ENCODE measurements at regions not wholly inside any gene's neighbourhood (a gene's known extent, or its start where the extent isn't known, plus 50 kb on each side); places are given as distances from the start of the nearest gene placed in this dataset.

DNA sequence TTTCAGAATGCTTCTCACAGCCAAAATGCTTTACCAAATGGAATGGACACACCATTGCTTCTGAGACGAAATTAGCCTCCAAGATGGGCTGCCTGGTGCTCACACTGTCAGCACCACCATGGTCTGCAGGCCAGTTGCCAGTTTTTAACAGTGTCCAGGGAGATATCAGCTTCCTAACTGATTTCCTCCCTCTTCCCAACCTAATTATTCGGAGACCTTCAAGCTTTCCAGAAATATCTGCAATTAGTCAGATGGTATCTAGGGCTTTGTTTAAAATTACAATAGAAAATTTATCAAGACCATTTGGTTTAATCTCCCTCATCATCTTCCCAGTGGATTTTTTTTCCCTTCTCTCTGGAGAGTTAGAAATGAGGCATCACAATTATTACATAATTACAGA is 287.5 kb downstream of the ZPLD1 start (continued):
- no peak for TF ChIP-seq CHD7 (IDR thresholded peaks at IDR 0.05; ENCODE audit: insufficient replicate concordance, low read length)
- TF ChIP-seq KDM1A (IDR thresholded peaks at IDR 0.05; ENCODE audit: borderline replicate concordance, low read length), result no peak
- TF ChIP-seq SUZ12 (IDR thresholded peaks at IDR 0.05; ENCODE audit: low read length), result no peak
- TF ChIP-seq TBP (IDR thresholded peaks at IDR 0.05; ENCODE audit: low read depth, low read length), result no peak
- TF ChIP-seq POLR2AphosphoS5 (IDR thresholded peaks at IDR 0.05; ENCODE audit: low read depth, low read length), result no peak
- TF ChIP-seq TEAD4 (IDR thresholded peaks at IDR 0.05; ENCODE audit: low read depth, low read length), result no peak
- no peak for TF ChIP-seq TAF1 (IDR thresholded peaks at IDR 0.05; ENCODE audit: low read depth, low read length)
- no peak for TF ChIP-seq FOSL1 (IDR thresholded peaks at IDR 0.05; ENCODE audit: insufficient read depth, low read depth, low read length)
- TF ChIP-seq USF2 (IDR thresholded peaks at IDR 0.05; ENCODE audit: low read length), result no peak
- no peak for TF ChIP-seq CBX5 (IDR thresholded peaks at IDR 0.05; ENCODE audit: low read depth, low read length)
